Vagina (tissue), 2 donors: ENCODE measurements at regions not wholly inside any gene's neighbourhood (a gene's known extent, or its start where the extent isn't known, plus 50 kb on each side); places are given as distances from the start of the nearest gene placed in this dataset.

Experiments
- DNase-seq, 2 donors: peaks; one replicate each; pipeline ENCODE4 v3.0.0-alpha.2; 2017; ENCODE audit errors: extremely low spot score in 2 of 2
- H3K27ac ChIP-seq: fragments of 200-600 bp; sonication (generic); one replicate; pipeline ENCODE4 v1.5.1; 2019
- H3K27me3 ChIP-seq: fragments of 200-600 bp; sonication (generic); one replicate; pipeline ENCODE4 v1.5.1; 2019
- H3K36me3 ChIP-seq, 2 donors: fragments of 200-600 bp; sonication (generic); one replicate each; pipeline ENCODE4 v1.5.1; 2017 to 2019
- H3K4me1 ChIP-seq: fragments of 200-600 bp; sonication (generic); one replicate; pipeline ENCODE4 v1.5.1; 2019
- H3K4me3 ChIP-seq, 2 donors: fragments of 200-600 bp; sonication (generic); 1 replicate in 1 of 2; 2 replicates in 1 of 2; pipeline ENCODE4 v1.5.1; 2016 to 2019
- H3K9me3 ChIP-seq: fragments of 200-600 bp; sonication (generic); one replicate; pipeline ENCODE4 v1.5.1; 2019
- POLR2A ChIP-seq, 2 donors: fragments of 450-650 bp; IDR thresholded peaks; one replicate each; pipeline ENCODE4 v1.6.1; 2017; ENCODE audit warnings: antibody characterized with exemption in 2 of 2, mild to moderate bottlenecking in 2 of 2, moderate library complexity in 2 of 2
- POLR2AphosphoS5 ChIP-seq, 2 donors: sonication (generic); formaldehyde crosslinking; IDR thresholded peaks; one replicate each; pipeline ENCODE4 v1.9.0; 2017; ENCODE audit warnings: antibody characterized with exemption in 2 of 2, mild to moderate bottlenecking in 2 of 2, low read depth in 1 of 2; ENCODE audit not compliant: insufficient read depth in 1 of 2
- intact Hi-C: fragments of 100-400 bp; cut with DNase I; formaldehyde crosslinking; loops from one replicate; pipeline ENCODE4 v1.15.1; 2023
- TF ChIP-seq, protein P1 (sequence below), 3 experiments: fragments of 450-650 bp in 2 of 3; fragments of 200-600 bp in 1 of 3; sonication (generic) in 1 of 3; IDR thresholded peaks; one replicate each; pipeline ENCODE4 v1.5.1; 2017 to 2019; ENCODE audit warnings: antibody characterized with exemption in 3 of 3, mild to moderate bottlenecking in 2 of 3, moderate library complexity in 2 of 3

GRCh38 chr5:68467208-68467607 lies 251.7 kb downstream of the PIK3R1 start:
- TF ChIP-seq POLR2AphosphoS5 (IDR thresholded peaks at IDR 0.05; ENCODE audit: insufficient read depth in 1 of 2, low read depth in 1 of 2) (no peak), POLR2A (IDR thresholded peaks at IDR 0.05) (no peak)
- TF ChIP-seq, protein P1, sequence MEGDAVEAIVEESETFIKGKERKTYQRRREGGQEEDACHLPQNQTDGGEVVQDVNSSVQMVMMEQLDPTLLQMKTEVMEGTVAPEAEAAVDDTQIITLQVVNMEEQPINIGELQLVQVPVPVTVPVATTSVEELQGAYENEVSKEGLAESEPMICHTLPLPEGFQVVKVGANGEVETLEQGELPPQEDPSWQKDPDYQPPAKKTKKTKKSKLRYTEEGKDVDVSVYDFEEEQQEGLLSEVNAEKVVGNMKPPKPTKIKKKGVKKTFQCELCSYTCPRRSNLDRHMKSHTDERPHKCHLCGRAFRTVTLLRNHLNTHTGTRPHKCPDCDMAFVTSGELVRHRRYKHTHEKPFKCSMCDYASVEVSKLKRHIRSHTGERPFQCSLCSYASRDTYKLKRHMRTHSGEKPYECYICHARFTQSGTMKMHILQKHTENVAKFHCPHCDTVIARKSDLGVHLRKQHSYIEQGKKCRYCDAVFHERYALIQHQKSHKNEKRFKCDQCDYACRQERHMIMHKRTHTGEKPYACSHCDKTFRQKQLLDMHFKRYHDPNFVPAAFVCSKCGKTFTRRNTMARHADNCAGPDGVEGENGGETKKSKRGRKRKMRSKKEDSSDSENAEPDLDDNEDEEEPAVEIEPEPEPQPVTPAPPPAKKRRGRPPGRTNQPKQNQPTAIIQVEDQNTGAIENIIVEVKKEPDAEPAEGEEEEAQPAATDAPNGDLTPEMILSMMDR (IDR thresholded peaks at IDR 0.05): no peak
- no peak overlapping the region for H3K27ac ChIP-seq
- no peaks in the 10 kb centered on the region for H3K4me1 ChIP-seq
- no peak for DNase-seq
- no peak overlapping the region for H3K4me3 ChIP-seq
- H3K36me3 ChIP-seq: no peaks in the 10 kb centered on the region
- intact Hi-C loops: loop anchor here (10.0 kb wide), 1 partner anchor 488 kb away; no protein-coding TSS in a partner anchor
- no peaks in the 10 kb centered on the region for H3K9me3 ChIP-seq
- no peaks in the 10 kb centered on the region for H3K27me3 ChIP-seq

DNA sequence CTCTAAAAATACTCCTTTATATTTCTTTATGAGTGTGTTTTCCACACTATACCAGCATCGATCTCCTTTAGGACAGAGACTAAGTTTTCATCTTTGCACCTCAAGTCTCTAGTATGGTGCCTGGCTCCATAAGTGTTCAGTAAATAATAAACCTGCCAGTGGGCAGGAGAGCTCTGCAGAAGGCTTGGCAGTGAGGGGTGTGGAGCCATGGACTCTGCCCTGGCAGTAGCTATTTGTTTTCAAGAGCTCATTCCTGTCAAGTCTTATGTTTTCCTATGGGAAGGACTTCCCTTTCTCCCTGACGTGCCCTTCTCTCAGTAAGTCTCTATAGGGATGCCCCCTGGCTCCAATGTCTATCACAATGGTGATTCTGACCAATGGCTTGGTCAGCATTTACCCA lies 252.2 kb downstream of the PIK3R1 start:
- DNase-seq: no peak
- Histone ChIP-seq H3K4me1 (no peaks in the 10 kb centered on the region), H3K9me3 (no peaks in the 10 kb centered on the region), H3K36me3 (no peaks in the 10 kb centered on the region), H3K27me3 (no peaks in the 10 kb centered on the region), H3K4me3 (no peak overlapping the region), H3K27ac (no peak overlapping the region)
- TF ChIP-seq, protein P1 (IDR thresholded peaks at IDR 0.05): no peak
- TF ChIP-seq POLR2AphosphoS5 (IDR thresholded peaks at IDR 0.05; ENCODE audit: insufficient read depth in 1 of 2, low read depth in 1 of 2) (no peak), POLR2A (IDR thresholded peaks at IDR 0.05) (no peak)
- intact Hi-C loops: loop anchor here (10.0 kb wide), 1 partner anchor 487 kb away; no protein-coding TSS in a partner anchor

- H3K36me3 ChIP-seq: no peaks in the 10 kb centered on the region
- intact Hi-C loops: loop anchor here (10.0 kb wide), 1 partner anchor 486 kb away; no protein-coding TSS in a partner anchor
- TF ChIP-seq, protein P1 (IDR thresholded peaks at IDR 0.05): no peak
- no peak for TF ChIP-seq POLR2A (IDR thresholded peaks at IDR 0.05)
- no peak for TF ChIP-seq POLR2AphosphoS5 (IDR thresholded peaks at IDR 0.05; ENCODE audit: insufficient read depth in 1 of 2, low read depth in 1 of 2)
- H3K4me3 ChIP-seq: no peak overlapping the region
- no peaks in the 10 kb centered on the region for H3K27me3 ChIP-seq
- DNase-seq: no peak
- no peaks in the 10 kb centered on the region for H3K9me3 ChIP-seq
- no peak overlapping the region for H3K27ac ChIP-seq
- H3K4me1 ChIP-seq: no peaks in the 10 kb centered on the region
These were observed 252.8 kb downstream of the PIK3R1 start for GRCh38 chr5:68468322-68468721.

GRCh38 chr5:68475476-68475983 lies 260.0 kb downstream of the PIK3R1 start:
- Histone ChIP-seq H3K9me3 (no peaks in the 10 kb centered on the region), H3K36me3 (no peaks in the 10 kb centered on the region)
- intact Hi-C loops: no loop called here

DNA sequence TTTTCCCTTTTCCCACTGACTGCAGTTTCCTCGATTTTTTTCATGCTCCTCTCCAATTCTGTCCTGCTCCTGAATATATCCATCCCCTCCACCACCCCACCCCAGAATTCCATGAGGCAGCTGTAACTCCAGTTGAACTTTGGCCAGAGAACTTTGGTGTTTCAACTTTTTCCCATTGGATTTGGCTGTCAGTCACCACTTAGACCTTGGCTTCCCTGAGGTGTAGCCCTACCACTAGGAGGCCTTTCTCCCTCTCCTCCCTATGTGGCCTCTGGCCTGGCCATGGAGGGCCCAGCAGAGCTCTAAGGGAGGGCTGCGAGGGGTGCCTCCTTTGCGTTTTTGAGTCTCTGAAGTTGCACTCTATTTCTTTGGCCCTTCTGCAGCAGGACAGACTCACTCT lies 261.3 kb downstream of the PIK3R1 start:
- no peaks in the 10 kb centered on the region for H3K36me3 ChIP-seq
- no peaks in the 10 kb centered on the region for H3K27me3 ChIP-seq
- DNase-seq: no peak
- peaks cover 20% of the 10 kb centered on the region for H3K4me1 ChIP-seq
- H3K4me3 ChIP-seq: no peak overlapping the region
- TF ChIP-seq POLR2A (IDR thresholded peaks at IDR 0.05): no peak
- TF ChIP-seq, protein P1 (IDR thresholded peaks at IDR 0.05): no peak
- no peak for TF ChIP-seq POLR2AphosphoS5 (IDR thresholded peaks at IDR 0.05; ENCODE audit: insufficient read depth in 1 of 2, low read depth in 1 of 2)
- intact Hi-C loops: no loop called here
- H3K9me3 ChIP-seq: no peaks in the 10 kb centered on the region
- H3K27ac ChIP-seq: no peak overlapping the region

More at GRCh38 chr5:68475476-68475983, 260.0 kb downstream of the PIK3R1 start:
- TF ChIP-seq, protein P1 (IDR thresholded peaks at IDR 0.05): no peak
- TF ChIP-seq POLR2AphosphoS5 (IDR thresholded peaks at IDR 0.05; ENCODE audit: insufficient read depth in 1 of 2, low read depth in 1 of 2) (no peak), POLR2A (IDR thresholded peaks at IDR 0.05) (no peak)
- no peak overlapping the region for H3K4me3 ChIP-seq
- peaks cover 20% of the 10 kb centered on the region for H3K4me1 ChIP-seq
- no peak for DNase-seq
- H3K27me3 ChIP-seq: no peaks in the 10 kb centered on the region
- H3K27ac ChIP-seq: no peak overlapping the region
